ENCODE measurements at regions not wholly inside any gene's neighbourhood (a gene's known extent, or its start where the extent isn't known, plus 50 kb on each side); places are given as distances from the start of the nearest gene placed in this dataset.

DNA sequence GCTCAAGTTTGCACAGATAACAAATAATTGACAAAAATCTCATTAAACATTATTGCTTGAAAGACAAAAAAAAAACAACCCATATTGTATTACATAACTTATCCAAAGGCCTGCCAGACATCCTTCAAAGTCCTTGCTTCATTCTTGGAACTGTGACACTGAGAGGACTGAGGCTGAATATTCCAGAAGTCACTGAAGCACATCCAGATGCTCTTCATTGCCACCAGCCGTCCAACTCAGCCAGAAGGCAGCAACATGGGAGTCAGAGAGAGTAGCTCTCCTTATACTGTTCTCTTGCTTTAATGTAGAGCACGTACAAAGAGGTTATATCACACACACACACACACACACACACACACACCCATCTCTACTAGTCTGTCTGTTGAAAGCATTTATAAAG lies 755.0 kb downstream of the LTN1 start:
- no peak for TF ChIP-seq POLR2A (IDR thresholded peaks at IDR 0.05)
- TF ChIP-seq, protein P1, sequence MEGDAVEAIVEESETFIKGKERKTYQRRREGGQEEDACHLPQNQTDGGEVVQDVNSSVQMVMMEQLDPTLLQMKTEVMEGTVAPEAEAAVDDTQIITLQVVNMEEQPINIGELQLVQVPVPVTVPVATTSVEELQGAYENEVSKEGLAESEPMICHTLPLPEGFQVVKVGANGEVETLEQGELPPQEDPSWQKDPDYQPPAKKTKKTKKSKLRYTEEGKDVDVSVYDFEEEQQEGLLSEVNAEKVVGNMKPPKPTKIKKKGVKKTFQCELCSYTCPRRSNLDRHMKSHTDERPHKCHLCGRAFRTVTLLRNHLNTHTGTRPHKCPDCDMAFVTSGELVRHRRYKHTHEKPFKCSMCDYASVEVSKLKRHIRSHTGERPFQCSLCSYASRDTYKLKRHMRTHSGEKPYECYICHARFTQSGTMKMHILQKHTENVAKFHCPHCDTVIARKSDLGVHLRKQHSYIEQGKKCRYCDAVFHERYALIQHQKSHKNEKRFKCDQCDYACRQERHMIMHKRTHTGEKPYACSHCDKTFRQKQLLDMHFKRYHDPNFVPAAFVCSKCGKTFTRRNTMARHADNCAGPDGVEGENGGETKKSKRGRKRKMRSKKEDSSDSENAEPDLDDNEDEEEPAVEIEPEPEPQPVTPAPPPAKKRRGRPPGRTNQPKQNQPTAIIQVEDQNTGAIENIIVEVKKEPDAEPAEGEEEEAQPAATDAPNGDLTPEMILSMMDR (IDR thresholded peaks at IDR 0.05): no peak
